GM12891 (cell line): ENCODE measurements at regions not wholly inside any gene's neighbourhood (a gene's known extent, or its start where the extent isn't known, plus 50 kb on each side); places are given as distances from the start of the nearest gene placed in this dataset.

ENCODE experiments used
- POLR2A ChIP-seq: IDR thresholded peaks from 2 replicates; pipeline ENCODE4 v1.6.1; 2011; ENCODE audit warnings: low read depth, low read length, control low read depth
- POLR2AphosphoS5 ChIP-seq: IDR thresholded peaks from 2 replicates; pipeline ENCODE4 v1.6.1; 2011; ENCODE audit warnings: low read depth, low read length, control low read depth
- SPI1 ChIP-seq: IDR thresholded peaks from 2 replicates; pipeline ENCODE4 v1.6.1; 2011; ENCODE audit warnings: low read depth, low read length, control low read depth
- TAF1 ChIP-seq: IDR thresholded peaks from 2 replicates; pipeline ENCODE4 v1.6.1; 2011; ENCODE audit warnings: low read depth, low read length, control low read depth

DNA sequence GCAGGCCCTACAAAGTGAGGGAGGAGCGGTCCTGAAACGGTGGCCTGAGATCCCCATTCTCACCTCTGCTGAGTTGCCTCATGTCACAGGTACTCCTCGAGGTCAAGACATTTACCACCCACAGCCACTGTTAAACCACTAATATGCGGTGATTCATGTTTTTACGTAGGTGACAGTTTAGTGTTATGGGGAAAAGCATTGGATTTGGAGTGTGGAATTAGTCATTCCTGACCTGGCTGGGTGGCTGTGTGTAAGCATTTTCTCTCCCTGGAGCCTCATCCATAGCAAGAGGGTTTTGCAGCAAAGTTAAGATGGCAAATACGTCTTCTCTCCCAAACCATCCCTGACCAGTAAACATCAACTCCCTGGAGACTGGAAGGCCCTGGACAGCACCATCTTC is 57.8 kb upstream of the KCNJ6 start:
- TF ChIP-seq TAF1 (no peak), POLR2AphosphoS5 (no peak), POLR2A (no peak), SPI1 (no peak)
